ENCODE measurements at regions not wholly inside any gene's neighbourhood (a gene's known extent, or its start where the extent isn't known, plus 50 kb on each side); places are given as distances from the start of the nearest gene placed in this dataset.
"Not testable (repeated sequence)": the region's sequence is repeated elsewhere in the genome, so short reads cannot be mapped to it uniquely, and the experiment has no call there.

- no peak for DNase-seq (ENCODE audit: extremely low read depth in 1 of 11, low read depth in 9 of 11, low spot score in 4 of 11)
Measured at GRCh38 chr4:129806986-129807385, 711.0 kb downstream of the C4orf33 start.

- no peak for DNase-seq (ENCODE audit: extremely low read depth in 1 of 11, low read depth in 9 of 11, low spot score in 4 of 11)
Measured at GRCh38 chr4:129808242-129808641, 712.3 kb downstream of the C4orf33 start.

GRCh38 chr4:129821073-129821472 lies 725.1 kb downstream of the C4orf33 start:
- no peak for DNase-seq (ENCODE audit: extremely low read depth in 1 of 11, low read depth in 9 of 11, low spot score in 4 of 11)

GRCh38 chr4:129821963-129822362 lies 726.0 kb downstream of the C4orf33 start:
- no peak for DNase-seq (ENCODE audit: extremely low read depth in 1 of 11, low read depth in 9 of 11, low spot score in 4 of 11)

- DNase-seq (ENCODE audit: extremely low read depth in 1 of 11, low read depth in 9 of 11, low spot score in 4 of 11), result no peak
Measured at GRCh38 chr4:129822701-129823100, 726.7 kb downstream of the C4orf33 start.

- DNase-seq (ENCODE audit: extremely low read depth in 1 of 11, low read depth in 9 of 11, low spot score in 4 of 11), result no peak
Measured at GRCh38 chr4:129823105-129823504, 727.2 kb downstream of the C4orf33 start.

GRCh38 chr4:129829373-129829772 lies 733.4 kb downstream of the C4orf33 start:
- no peak for DNase-seq (ENCODE audit: extremely low read depth in 1 of 11, low read depth in 9 of 11, low spot score in 4 of 11)

GRCh38 chr4:129839687-129840086 lies 743.7 kb downstream of the C4orf33 start:
- no peak for DNase-seq (ENCODE audit: extremely low read depth in 1 of 11, low read depth in 9 of 11, low spot score in 4 of 11)

GRCh38 chr4:129842096-129842495 lies 746.1 kb downstream of the C4orf33 start:
- DNase-seq (ENCODE audit: extremely low read depth in 1 of 11, low read depth in 9 of 11, low spot score in 4 of 11), result no peak

GRCh38 chr4:129852434-129852833 lies 756.5 kb downstream of the C4orf33 start:
- DNase-seq (ENCODE audit: extremely low read depth in 1 of 11, low read depth in 9 of 11, low spot score in 4 of 11), result no peak

- not testable (repeated sequence) for DNase-seq (ENCODE audit: extremely low read depth in 1 of 11, low read depth in 9 of 11, low spot score in 4 of 11)
Measured at GRCh38 chr4:129853685-129854467, 757.9 kb downstream of the C4orf33 start.

GRCh38 chr4:129862461-129862860 lies 766.5 kb downstream of the C4orf33 start:
- no peak for DNase-seq (ENCODE audit: extremely low read depth in 1 of 11, low read depth in 9 of 11, low spot score in 4 of 11)

GRCh38 chr4:129863206-129863605 lies 767.3 kb downstream of the C4orf33 start:
- DNase-seq (ENCODE audit: extremely low read depth in 1 of 11, low read depth in 9 of 11, low spot score in 4 of 11), result no peak

- DNase-seq (ENCODE audit: extremely low read depth in 1 of 11, low read depth in 9 of 11, low spot score in 4 of 11), result no peak
Measured at GRCh38 chr4:129883996-129884395, 788.0 kb downstream of the C4orf33 start.

GRCh38 chr4:129897111-129897510 lies 801.2 kb downstream of the C4orf33 start:
- DNase-seq (ENCODE audit: extremely low read depth in 1 of 11, low read depth in 9 of 11, low spot score in 4 of 11), result no peak

GRCh38 chr4:129899849-129900248 lies 803.9 kb downstream of the C4orf33 start:
- DNase-seq (ENCODE audit: extremely low read depth in 1 of 11, low read depth in 9 of 11, low spot score in 4 of 11), result no peak

- no peak for DNase-seq (ENCODE audit: extremely low read depth in 1 of 11, low read depth in 9 of 11, low spot score in 4 of 11)
Measured at GRCh38 chr4:129900430-129900953, 804.5 kb downstream of the C4orf33 start.

- no peak for DNase-seq (ENCODE audit: extremely low read depth in 1 of 11, low read depth in 9 of 11, low spot score in 4 of 11)
Measured at GRCh38 chr4:129901205-129901604, 805.3 kb downstream of the C4orf33 start.

- DNase-seq (ENCODE audit: extremely low read depth in 1 of 11, low read depth in 9 of 11, low spot score in 4 of 11), result no peak
Measured at GRCh38 chr4:129903861-129904260, 807.9 kb downstream of the C4orf33 start.

GRCh38 chr4:129905256-129905655 lies 809.3 kb downstream of the C4orf33 start:
- DNase-seq (ENCODE audit: extremely low read depth in 1 of 11, low read depth in 9 of 11, low spot score in 4 of 11), result no peak

- DNase-seq (ENCODE audit: extremely low read depth in 1 of 11, low read depth in 9 of 11, low spot score in 4 of 11), result no peak
Measured at GRCh38 chr4:129908117-129908516, 812.2 kb downstream of the C4orf33 start.

All from renal cortex interstitium (tissue), 11 donors.